Activated T-cell treated with anti-CD3 and anti-CD28 coated beads, Interleukin-2, amount 50 U/mL, for 72 hours (primary cell): ENCODE measurements at regions not wholly inside any gene's neighbourhood (a gene's known extent, or its start where the extent isn't known, plus 50 kb on each side); places are given as distances from the start of the nearest gene placed in this dataset.
"Not testable (repeated sequence)": the region's sequence is repeated elsewhere in the genome, so short reads cannot be mapped to it uniquely, and the experiment has no call there.

Experiments
- ATAC-seq, 2 donors: fragments of 150-1000 bp; cut with Tn5 transposase; replicated peaks in 1 of 2; 2 replicates each; pipeline ENCODE4 v1.10.0; 2021; ENCODE audit warnings: moderate library complexity in 2 of 2, mild to moderate bottlenecking in 1 of 2
- DNase-seq, 2 donors: peaks; one replicate each; pipeline ENCODE4 v3.0.0; 2021 to 2022; ENCODE audit warnings: mixed read lengths in 1 of 2
- H3K27ac Mint-ChIP-seq: one replicate; pipeline ENCODE4 v1.8.0; 2022; ENCODE audit warnings: mild to moderate bottlenecking, moderate library complexity, mixed read lengths
- H3K27me3 Mint-ChIP-seq: one replicate; pipeline ENCODE4 v1.8.0; 2022; ENCODE audit warnings: low read depth, mixed read lengths
- H3K36me3 Mint-ChIP-seq, 2 donors: one replicate each; pipeline ENCODE4 v1.8.0; 2022; ENCODE audit warnings: mixed read lengths in 2 of 2, mild to moderate bottlenecking in 1 of 2; ENCODE audit not compliant: insufficient read depth in 2 of 2
- H3K4me1 Mint-ChIP-seq: one replicate; pipeline ENCODE4 v1.8.0; 2022; ENCODE audit warnings: low read depth, mixed read lengths
- H3K4me3 Mint-ChIP-seq, 2 donors: one replicate each; pipeline ENCODE4 v1.8.0; 2022; ENCODE audit warnings: mild to moderate bottlenecking in 2 of 2, mixed read lengths in 2 of 2, moderate library complexity in 2 of 2
- H3K9me3 Mint-ChIP-seq, 2 donors: one replicate each; pipeline ENCODE4 v1.8.0; 2022; ENCODE audit warnings: mixed read lengths in 2 of 2

GRCh38 chr2:220779076-220779475 is 793.0 kb downstream of the EPHA4 start:
- H3K9me3 Mint-ChIP-seq, H3K4me1 Mint-ChIP-seq, H3K36me3 Mint-ChIP-seq, H3K4me3 Mint-ChIP-seq, ATAC-seq, H3K27ac Mint-ChIP-seq, H3K27me3 Mint-ChIP-seq, DNase-seq: not testable (repeated sequence)

GRCh38 chr2:220779511-220779910 is 792.6 kb downstream of the EPHA4 start:
- no peaks in the 10 kb centered on the region for H3K36me3 Mint-ChIP-seq
- no peaks in the 10 kb centered on the region for H3K27me3 Mint-ChIP-seq

GRCh38 chr2:220779931-220780330 is 792.2 kb downstream of the EPHA4 start:
- Mint-ChIP-seq H3K4me3 (no peak overlapping the region), H3K27me3 (no peaks in the 10 kb centered on the region), H3K36me3 (no peaks in the 10 kb centered on the region), H3K9me3 (peaks cover 0 to 2% of the 10 kb centered on the region in 2 donors), H3K4me1 (no peaks in the 10 kb centered on the region), H3K27ac (no peak overlapping the region)
- ATAC-seq (no peak), DNase-seq (no peak)

More at GRCh38 chr2:220779511-220779910, 792.6 kb downstream of the EPHA4 start:
- no peak for DNase-seq
- Mint-ChIP-seq H3K9me3 (peaks cover 0 to 2% of the 10 kb centered on the region in 2 donors), H3K4me3 (no peak overlapping the region), H3K4me1 (no peaks in the 10 kb centered on the region), H3K27ac (no peak overlapping the region)
- ATAC-seq: no peak

GRCh38 chr2:220781622-220782241 is 790.4 kb downstream of the EPHA4 start:
- ATAC-seq (no peak), DNase-seq (no peak)
- Mint-ChIP-seq H3K36me3 (no peaks in the 10 kb centered on the region), H3K27ac (no peak overlapping the region), H3K27me3 (no peaks in the 10 kb centered on the region), H3K4me1 (no peaks in the 10 kb centered on the region), H3K4me3 (no peak overlapping the region), H3K9me3 (peaks cover 0 to 4% of the 10 kb centered on the region in 2 donors)

GRCh38 chr2:220782609-220783113 is 789.4 kb downstream of the EPHA4 start:
- Mint-ChIP-seq H3K9me3 (peaks cover 0 to 3% of the 10 kb centered on the region in 2 donors), H3K4me1 (no peaks in the 10 kb centered on the region), H3K27ac (no peak overlapping the region), H3K4me3 (no peak overlapping the region), H3K36me3 (no peaks in the 10 kb centered on the region), H3K27me3 (no peaks in the 10 kb centered on the region)
- DNase-seq: no peak
- ATAC-seq: no peak

- DNase-seq: no peak
- Mint-ChIP-seq H3K4me1 (no peaks in the 10 kb centered on the region), H3K27me3 (no peaks in the 10 kb centered on the region), H3K27ac (no peak overlapping the region), H3K9me3 (peaks cover 0 to 2% of the 10 kb centered on the region in 2 donors), H3K4me3 (no peak overlapping the region), H3K36me3 (no peaks in the 10 kb centered on the region)
- no peak for ATAC-seq
These were observed 788.4 kb downstream of the EPHA4 start for GRCh38 chr2:220783671-220784070.

GRCh38 chr2:220785178-220785577 is 786.9 kb downstream of the EPHA4 start:
- ATAC-seq (no peak), DNase-seq (no peak)
- Mint-ChIP-seq H3K27me3 (no peaks in the 10 kb centered on the region), H3K4me1 (no peaks in the 10 kb centered on the region), H3K36me3 (no peaks in the 10 kb centered on the region), H3K9me3 (peaks cover 0 to 2% of the 10 kb centered on the region in 2 donors), H3K4me3 (no peak overlapping the region), H3K27ac (no peak overlapping the region)

- H3K27ac Mint-ChIP-seq: no peak overlapping the region
- H3K9me3 Mint-ChIP-seq: peaks cover 0 to 2% of the 10 kb centered on the region in 2 donors
- no peaks in the 10 kb centered on the region for H3K4me1 Mint-ChIP-seq
- DNase-seq (no peak), ATAC-seq (no peak)
- no peaks in the 10 kb centered on the region for H3K36me3 Mint-ChIP-seq
- H3K4me3 Mint-ChIP-seq: no peak overlapping the region
- no peaks in the 10 kb centered on the region for H3K27me3 Mint-ChIP-seq
These were observed 785.9 kb downstream of the EPHA4 start for GRCh38 chr2:220786216-220786615.

- H3K4me3 Mint-ChIP-seq: no peak overlapping the region
- no peaks in the 10 kb centered on the region for H3K27me3 Mint-ChIP-seq
- H3K36me3 Mint-ChIP-seq: no peaks in the 10 kb centered on the region
- DNase-seq: no peak
- H3K4me1 Mint-ChIP-seq: no peaks in the 10 kb centered on the region
- H3K9me3 Mint-ChIP-seq: peaks cover 0 to 2% of the 10 kb centered on the region in 2 donors
- no peak overlapping the region for H3K27ac Mint-ChIP-seq
- ATAC-seq: no peak
These were observed 784.9 kb downstream of the EPHA4 start for GRCh38 chr2:220787251-220787650.

- Mint-ChIP-seq H3K36me3 (no peaks in the 10 kb centered on the region), H3K27ac (no peak overlapping the region), H3K27me3 (no peaks in the 10 kb centered on the region), H3K9me3 (peaks cover 0 to 2% of the 10 kb centered on the region in 2 donors), H3K4me1 (no peaks in the 10 kb centered on the region), H3K4me3 (no peak overlapping the region)
- no peak for ATAC-seq
- DNase-seq: no peak
These were observed 782.1 kb downstream of the EPHA4 start for GRCh38 chr2:220789961-220790360.

- no peaks in the 10 kb centered on the region for H3K27me3 Mint-ChIP-seq
- H3K4me1 Mint-ChIP-seq: no peaks in the 10 kb centered on the region
- H3K9me3 Mint-ChIP-seq: no peaks in the 10 kb centered on the region
- H3K4me3 Mint-ChIP-seq: no peak overlapping the region
- DNase-seq: no peak
- no peak for ATAC-seq
- H3K27ac Mint-ChIP-seq: no peak overlapping the region
- H3K36me3 Mint-ChIP-seq: no peaks in the 10 kb centered on the region
These were observed 776.4 kb downstream of the EPHA4 start for GRCh38 chr2:220795705-220796104.

GRCh38 chr2:220811115-220811514 is 761.0 kb downstream of the EPHA4 start:
- no peaks in the 10 kb centered on the region for H3K36me3 Mint-ChIP-seq
- H3K9me3 Mint-ChIP-seq: peaks cover 0 to under 1% of the 10 kb centered on the region in 2 donors
- DNase-seq (no peak), ATAC-seq (no peak)
- H3K4me1 Mint-ChIP-seq: no peaks in the 10 kb centered on the region
- H3K27me3 Mint-ChIP-seq: peaks cover 6% of the 10 kb centered on the region
- no peak overlapping the region for H3K4me3 Mint-ChIP-seq
- no peak overlapping the region for H3K27ac Mint-ChIP-seq

- no peaks in the 10 kb centered on the region for H3K36me3 Mint-ChIP-seq
- no peaks in the 10 kb centered on the region for H3K9me3 Mint-ChIP-seq
- H3K4me1 Mint-ChIP-seq: no peaks in the 10 kb centered on the region
- DNase-seq: no peak
- peaks cover 6% of the 10 kb centered on the region for H3K27me3 Mint-ChIP-seq
- H3K27ac Mint-ChIP-seq: no peak overlapping the region
- H3K4me3 Mint-ChIP-seq: no peak overlapping the region
- ATAC-seq: no peak
These were observed 760.0 kb downstream of the EPHA4 start for GRCh38 chr2:220811952-220812570.

GRCh38 chr2:220814441-220814840 is 757.7 kb downstream of the EPHA4 start:
- peaks cover 0 to 4% of the 10 kb centered on the region in 2 donors for H3K9me3 Mint-ChIP-seq
- no peak overlapping the region for H3K27ac Mint-ChIP-seq
- no peak for DNase-seq
- no peaks in the 10 kb centered on the region for H3K4me1 Mint-ChIP-seq
- peaks cover 11% of the 10 kb centered on the region for H3K27me3 Mint-ChIP-seq
- H3K36me3 Mint-ChIP-seq: no peaks in the 10 kb centered on the region
- no peak overlapping the region for H3K4me3 Mint-ChIP-seq
- ATAC-seq: no peak
